ENCODE measurements at regions not wholly inside any gene's neighbourhood (a gene's known extent, or its start where the extent isn't known, plus 50 kb on each side); places are given as distances from the start of the nearest gene placed in this dataset.

DNA sequence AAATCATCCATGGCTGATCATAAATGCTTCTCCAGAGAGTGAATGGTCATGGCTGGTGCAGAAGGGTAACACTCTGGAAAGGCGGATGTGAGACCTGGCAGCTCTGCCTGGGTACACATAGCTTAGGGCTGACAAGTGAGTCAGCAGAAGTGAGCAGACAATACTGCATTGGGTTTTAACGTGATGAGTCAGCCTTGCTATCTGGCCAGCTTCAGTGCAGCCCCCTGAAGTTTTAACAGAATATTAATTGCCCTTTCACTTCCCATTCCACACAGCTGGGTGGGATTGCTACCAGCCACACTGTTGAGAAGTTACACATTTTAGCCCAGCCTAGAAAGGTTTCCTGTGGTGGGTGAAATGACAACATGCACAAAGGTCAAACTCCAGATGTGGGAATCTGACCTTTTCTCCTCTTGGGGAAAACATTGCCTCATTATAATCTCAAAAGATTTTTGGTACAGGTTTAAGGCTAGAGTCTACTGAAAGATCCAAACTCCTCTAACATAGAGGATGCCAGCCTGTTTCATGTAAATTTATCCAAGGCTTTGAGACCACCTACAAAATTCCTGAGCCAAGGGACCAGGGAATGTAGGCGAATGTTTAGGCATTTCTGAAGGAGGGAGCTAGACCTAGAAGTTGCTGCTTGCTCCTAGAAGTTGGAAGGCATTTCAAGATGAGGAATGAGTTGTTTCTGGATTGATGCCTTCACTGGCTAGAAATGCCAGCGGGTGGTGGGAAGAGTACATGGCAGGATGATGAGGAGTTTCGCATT lies 230.3 kb upstream of the PGRMC2 start (continued):
- TF ChIP-seq REPIN1 (tag by site-specific recombination; IDR thresholded peaks at IDR 0.05; ENCODE audit: low read depth): no peak
- TF ChIP-seq ZNF341 (tag by site-specific recombination; IDR thresholded peaks at IDR 0.05; ENCODE audit: low read depth): no peak
- TF ChIP-seq, protein P1, sequence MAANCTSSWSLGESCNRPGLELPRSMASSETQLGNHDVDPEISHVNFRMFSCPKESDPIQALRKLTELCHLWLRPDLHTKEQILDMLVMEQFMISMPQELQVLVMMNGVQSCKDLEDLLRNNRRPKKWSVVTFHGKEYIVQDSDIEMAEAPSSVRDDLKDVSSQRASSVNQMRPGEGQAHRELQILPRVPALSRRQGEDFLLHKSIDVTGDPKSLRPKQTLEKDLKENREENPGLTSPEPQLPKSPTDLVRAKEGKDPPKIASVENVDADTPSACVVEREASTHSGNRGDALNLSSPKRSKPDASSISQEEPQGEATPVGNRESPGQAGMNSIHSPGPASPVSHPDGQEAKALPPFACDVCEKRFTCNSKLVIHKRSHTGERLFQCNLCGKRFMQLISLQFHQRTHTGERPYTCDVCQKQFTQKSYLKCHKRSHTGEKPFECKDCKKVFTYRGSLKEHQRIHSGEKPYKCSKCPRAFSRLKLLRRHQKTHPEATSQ (tag by site-specific recombination; IDR thresholded peaks at IDR 0.05): no peak
- TF ChIP-seq ZNF585B (tag by site-specific recombination; IDR thresholded peaks at IDR 0.05): no peak
- TF ChIP-seq ZNF701 (tag by site-specific recombination; IDR thresholded peaks at IDR 0.05): no peak
- no peak for TF ChIP-seq ELK4 (IDR thresholded peaks at IDR 0.05; ENCODE audit: borderline replicate concordance, low read depth, low read length)
- no peak for TF ChIP-seq HOXC10 (CRISPR knock-in tag; IDR thresholded peaks at IDR 0.05)
- TF ChIP-seq ZNF544 (tag by site-specific recombination; IDR thresholded peaks at IDR 0.05): no peak
- TF ChIP-seq ZFP3 (tag by site-specific recombination; IDR thresholded peaks at IDR 0.05; ENCODE audit: low read depth): no peak
- no peak for TF ChIP-seq ZNF211 (tag by site-specific recombination; IDR thresholded peaks at IDR 0.05; ENCODE audit: low read depth)

GRCh38 chr4:128517096-128517738 lies 229.6 kb upstream of the PGRMC2 start:
- H3K4me1 ChIP-seq (ENCODE audit: control insufficient read depth, insufficient read depth, low read length): no peaks in the 10 kb centered on the region
- ChIA-PET CTCF (interaction anchor here (0.6 kb wide), 1 partner anchor 230 kb away, joined by 3 read pairs; no protein-coding TSS in a partner anchor), POLR2A (interaction anchor here (2.1 kb wide), 1 partner anchor 12 kb away, joined by 5 read pairs; no protein-coding TSS in a partner anchor)
- no peaks in the 10 kb centered on the region for H3K9me3 ChIP-seq (ENCODE audit: control insufficient read depth, insufficient read depth, low read depth, low read length)
- no peak overlapping the region for H3K4me3 ChIP-seq (ENCODE audit: low read depth, low read length)
- H3K27ac ChIP-seq (ENCODE audit: extremely low read depth, low read depth, low read length): no peak overlapping the region
- no peaks in the 10 kb centered on the region for H3K36me3 ChIP-seq (ENCODE audit: control insufficient read depth in 2 of 2, insufficient read depth in 1 of 2, low read length in 2 of 2)
- TF ChIP-seq ZNF214 (tag by site-specific recombination; IDR thresholded peaks at IDR 0.05; ENCODE audit: borderline replicate concordance) (no peak), SALL2 (tag by site-specific recombination; IDR thresholded peaks at IDR 0.05; ENCODE audit: borderline replicate concordance) (no peak), ZFP3 (tag by site-specific recombination; IDR thresholded peaks at IDR 0.05; ENCODE audit: low read depth) (no peak), ZNF837 (tag by site-specific recombination; IDR thresholded peaks at IDR 0.05) (no peak), ZNF473 (tag by site-specific recombination; IDR thresholded peaks at IDR 0.05) (no peak), ZBTB20 (tag by site-specific recombination; IDR thresholded peaks at IDR 0.05) (no peak), ZNF501 (tag by site-specific recombination; IDR thresholded peaks at IDR 0.05) (no peak), YY1 (tag by site-specific recombination; IDR thresholded peaks at IDR 0.05) (no peak), ZNF785 (tag by site-specific recombination; IDR thresholded peaks at IDR 0.05) (no peak), ZNF202 (tag by site-specific recombination; IDR thresholded peaks at IDR 0.05; ENCODE audit: borderline replicate concordance) (no peak), KLF1 (tag by site-specific recombination; IDR thresholded peaks at IDR 0.05) (no peak), ELK4 (IDR thresholded peaks at IDR 0.05; ENCODE audit: borderline replicate concordance, low read depth, low read length) (no peak), ZNF23 (tag by site-specific recombination; IDR thresholded peaks at IDR 0.05; ENCODE audit: borderline replicate concordance) (no peak), ZNF843 (tag by site-specific recombination; IDR thresholded peaks at IDR 0.05) (no peak)
- TF ChIP-seq, protein P2, sequence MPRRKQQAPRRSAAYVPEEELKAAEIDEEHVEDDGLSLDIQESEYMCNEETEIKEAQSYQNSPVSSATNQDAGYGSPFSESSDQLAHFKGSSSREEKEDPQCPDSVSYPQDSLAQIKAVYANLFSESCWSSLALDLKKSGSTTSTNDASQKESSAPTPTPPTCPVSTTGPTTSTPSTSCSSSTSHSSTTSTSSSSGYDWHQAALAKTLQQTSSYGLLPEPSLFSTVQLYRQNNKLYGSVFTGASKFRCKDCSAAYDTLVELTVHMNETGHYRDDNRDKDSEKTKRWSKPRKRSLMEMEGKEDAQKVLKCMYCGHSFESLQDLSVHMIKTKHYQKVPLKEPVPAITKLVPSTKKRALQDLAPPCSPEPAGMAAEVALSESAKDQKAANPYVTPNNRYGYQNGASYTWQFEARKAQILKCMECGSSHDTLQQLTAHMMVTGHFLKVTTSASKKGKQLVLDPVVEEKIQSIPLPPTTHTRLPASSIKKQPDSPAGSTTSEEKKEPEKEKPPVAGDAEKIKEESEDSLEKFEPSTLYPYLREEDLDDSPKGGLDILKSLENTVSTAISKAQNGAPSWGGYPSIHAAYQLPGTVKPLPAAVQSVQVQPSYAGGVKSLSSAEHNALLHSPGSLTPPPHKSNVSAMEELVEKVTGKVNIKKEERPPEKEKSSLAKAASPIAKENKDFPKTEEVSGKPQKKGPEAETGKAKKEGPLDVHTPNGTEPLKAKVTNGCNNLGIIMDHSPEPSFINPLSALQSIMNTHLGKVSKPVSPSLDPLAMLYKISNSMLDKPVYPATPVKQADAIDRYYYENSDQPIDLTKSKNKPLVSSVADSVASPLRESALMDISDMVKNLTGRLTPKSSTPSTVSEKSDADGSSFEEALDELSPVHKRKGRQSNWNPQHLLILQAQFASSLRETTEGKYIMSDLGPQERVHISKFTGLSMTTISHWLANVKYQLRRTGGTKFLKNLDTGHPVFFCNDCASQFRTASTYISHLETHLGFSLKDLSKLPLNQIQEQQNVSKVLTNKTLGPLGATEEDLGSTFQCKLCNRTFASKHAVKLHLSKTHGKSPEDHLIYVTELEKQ (tag by site-specific recombination; IDR thresholded peaks at IDR 0.05; ENCODE audit: borderline replicate concordance): no peak
- TF ChIP-seq, protein P3, sequence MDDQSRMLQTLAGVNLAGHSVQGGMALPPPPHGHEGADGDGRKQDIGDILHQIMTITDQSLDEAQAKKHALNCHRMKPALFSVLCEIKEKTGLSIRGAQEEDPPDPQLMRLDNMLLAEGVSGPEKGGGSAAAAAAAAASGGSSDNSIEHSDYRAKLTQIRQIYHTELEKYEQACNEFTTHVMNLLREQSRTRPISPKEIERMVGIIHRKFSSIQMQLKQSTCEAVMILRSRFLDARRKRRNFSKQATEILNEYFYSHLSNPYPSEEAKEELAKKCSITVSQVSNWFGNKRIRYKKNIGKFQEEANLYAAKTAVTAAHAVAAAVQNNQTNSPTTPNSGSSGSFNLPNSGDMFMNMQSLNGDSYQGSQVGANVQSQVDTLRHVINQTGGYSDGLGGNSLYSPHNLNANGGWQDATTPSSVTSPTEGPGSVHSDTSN (CRISPR knock-in tag; IDR thresholded peaks at IDR 0.05): no peak
- TF ChIP-seq, protein P4, sequence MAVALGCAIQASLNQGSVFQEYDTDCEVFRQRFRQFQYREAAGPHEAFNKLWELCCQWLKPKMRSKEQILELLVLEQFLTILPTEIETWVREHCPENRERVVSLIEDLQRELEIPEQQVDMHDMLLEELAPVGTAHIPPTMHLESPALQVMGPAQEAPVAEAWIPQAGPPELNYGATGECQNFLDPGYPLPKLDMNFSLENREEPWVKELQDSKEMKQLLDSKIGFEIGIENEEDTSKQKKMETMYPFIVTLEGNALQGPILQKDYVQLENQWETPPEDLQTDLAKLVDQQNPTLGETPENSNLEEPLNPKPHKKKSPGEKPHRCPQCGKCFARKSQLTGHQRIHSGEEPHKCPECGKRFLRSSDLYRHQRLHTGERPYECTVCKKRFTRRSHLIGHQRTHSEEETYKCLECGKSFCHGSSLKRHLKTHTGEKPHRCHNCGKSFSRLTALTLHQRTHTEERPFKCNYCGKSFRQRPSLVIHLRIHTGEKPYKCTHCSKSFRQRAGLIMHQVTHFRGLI (tag by site-specific recombination; IDR thresholded peaks at IDR 0.05): no peak

Measured in HEK293 (cell line).